GM13976 (cell line): ENCODE measurements at regions not wholly inside any gene's neighbourhood (a gene's known extent, or its start where the extent isn't known, plus 50 kb on each side); places are given as distances from the start of the nearest gene placed in this dataset.
A peak's percentile ranks its signal among the peaks of the same experiment; 100 is the strongest.

Experiments
- DNase-seq: peaks from one replicate; pipeline ENCODE4 v3.0.0; 2012; ENCODE audit warnings: low spot score
- in situ Hi-C: fragments of 300-500 bp; cut with MboI; formaldehyde crosslinking; loops from one replicate; pipeline ENCODE4 v1.12.0; 2022; ENCODE audit warnings: low sequenced_read_pairs, mixed read lengths, inconsistent platforms; ENCODE audit not compliant: unreplicated experiment
- TF ChIP-seq, protein P1 (sequence below): IDR thresholded peaks from 2 replicates; pipeline ENCODE4 v1.5.1; 2012; ENCODE audit warnings: borderline replicate concordance, mild to moderate bottlenecking; ENCODE audit not compliant: insufficient read depth; ENCODE audit errors: extremely low read depth, missing control alignments, control extremely low read depth

- no peak for DNase-seq
- in situ Hi-C loops = no loop called here
- TF ChIP-seq, protein P1, sequence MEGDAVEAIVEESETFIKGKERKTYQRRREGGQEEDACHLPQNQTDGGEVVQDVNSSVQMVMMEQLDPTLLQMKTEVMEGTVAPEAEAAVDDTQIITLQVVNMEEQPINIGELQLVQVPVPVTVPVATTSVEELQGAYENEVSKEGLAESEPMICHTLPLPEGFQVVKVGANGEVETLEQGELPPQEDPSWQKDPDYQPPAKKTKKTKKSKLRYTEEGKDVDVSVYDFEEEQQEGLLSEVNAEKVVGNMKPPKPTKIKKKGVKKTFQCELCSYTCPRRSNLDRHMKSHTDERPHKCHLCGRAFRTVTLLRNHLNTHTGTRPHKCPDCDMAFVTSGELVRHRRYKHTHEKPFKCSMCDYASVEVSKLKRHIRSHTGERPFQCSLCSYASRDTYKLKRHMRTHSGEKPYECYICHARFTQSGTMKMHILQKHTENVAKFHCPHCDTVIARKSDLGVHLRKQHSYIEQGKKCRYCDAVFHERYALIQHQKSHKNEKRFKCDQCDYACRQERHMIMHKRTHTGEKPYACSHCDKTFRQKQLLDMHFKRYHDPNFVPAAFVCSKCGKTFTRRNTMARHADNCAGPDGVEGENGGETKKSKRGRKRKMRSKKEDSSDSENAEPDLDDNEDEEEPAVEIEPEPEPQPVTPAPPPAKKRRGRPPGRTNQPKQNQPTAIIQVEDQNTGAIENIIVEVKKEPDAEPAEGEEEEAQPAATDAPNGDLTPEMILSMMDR = no peak
These were observed 223.4 kb upstream of the SLC24A2 start for GRCh38 chr9:20012232-20012631.

DNA sequence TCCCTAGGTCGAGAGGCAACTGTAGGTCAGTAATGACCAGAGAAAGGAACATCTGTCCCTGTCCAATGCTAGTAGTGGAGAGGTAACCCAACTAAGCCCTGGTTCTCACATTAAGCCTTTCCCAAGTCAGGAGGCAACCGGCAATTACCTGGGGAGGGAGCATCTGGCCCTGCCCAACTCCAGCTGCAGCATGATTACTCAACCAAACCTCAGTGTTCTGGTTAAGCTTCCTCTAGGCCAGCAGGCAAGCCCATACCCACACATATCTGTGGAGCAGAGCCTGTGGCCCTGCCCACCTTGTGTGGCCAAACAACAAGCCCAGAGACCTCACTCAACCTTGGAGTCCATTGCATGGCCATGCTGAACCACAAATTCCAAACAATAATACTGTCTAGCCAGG lies 220.8 kb upstream of the SLC24A2 start:
- no peak for DNase-seq
- TF ChIP-seq, protein P1 = no peak
- in situ Hi-C loops = no loop called here

DNA sequence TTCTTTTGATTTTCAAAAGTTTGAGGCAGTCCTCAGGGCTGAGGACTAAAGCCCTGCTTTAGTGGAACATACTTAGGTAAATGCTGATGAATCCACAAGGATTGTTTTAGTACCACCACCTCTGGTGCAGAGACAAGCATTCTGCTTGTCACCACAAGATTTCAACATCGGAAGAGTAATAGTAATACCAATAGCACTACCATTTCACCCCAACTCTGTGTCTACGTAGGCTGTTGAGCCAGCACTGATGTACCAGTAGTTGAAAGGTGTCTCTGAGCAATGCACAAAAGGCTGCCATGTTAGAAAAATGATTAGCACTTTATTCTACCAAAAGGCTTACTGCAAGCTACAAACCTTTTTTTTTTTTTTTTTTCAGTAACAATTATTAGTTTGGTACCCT lies 213.2 kb upstream of the SLC24A2 start:
- in situ Hi-C loops = no loop called here
- TF ChIP-seq, protein P1 = no peak
- DNase-seq = no peak

- TF ChIP-seq, protein P1 = no peak
- DNase-seq = no peak
- in situ Hi-C loops = no loop called here
These were observed 212.2 kb upstream of the SLC24A2 start for GRCh38 chr9:20001058-20001457.

- TF ChIP-seq, protein P1 = no peak
- in situ Hi-C loops = no loop called here
- DNase-seq = peak; percentile 10
These were observed 210.7 kb upstream of the SLC24A2 start for GRCh38 chr9:19999491-20000057.

- peak; percentile 10 for DNase-seq
- TF ChIP-seq, protein P1 = no peak
- in situ Hi-C loops = no loop called here
These were observed 210.1 kb upstream of the SLC24A2 start for GRCh38 chr9:19998823-19999455.

DNA sequence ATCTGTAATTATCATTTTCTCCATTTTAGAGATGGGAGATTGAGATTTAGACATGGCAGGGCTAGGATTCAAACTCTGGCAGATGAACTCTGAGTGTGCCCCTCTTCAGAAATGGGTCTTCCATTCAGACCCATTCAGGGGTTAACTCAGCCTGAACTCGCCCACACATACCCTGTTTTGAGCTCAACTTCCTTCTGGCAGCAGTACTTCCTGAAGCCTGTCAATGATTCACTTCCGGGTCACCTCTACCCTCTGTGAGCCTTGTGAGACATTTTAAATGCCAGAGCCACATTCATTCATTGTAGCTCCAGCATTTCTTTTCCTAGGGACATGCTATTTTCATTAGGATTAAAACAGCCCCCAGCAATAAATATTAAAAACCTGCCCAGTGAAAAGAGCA lies 209.3 kb upstream of the SLC24A2 start:
- DNase-seq = no peak
- TF ChIP-seq, protein P1 = no peak

More for the DNA sequence above, 209.3 kb upstream of the SLC24A2 start:
- in situ Hi-C loops = no loop called here
